ENCODE measurements at regions not wholly inside any gene's neighbourhood (a gene's known extent, or its start where the extent isn't known, plus 50 kb on each side); places are given as distances from the start of the nearest gene placed in this dataset.

DNA sequence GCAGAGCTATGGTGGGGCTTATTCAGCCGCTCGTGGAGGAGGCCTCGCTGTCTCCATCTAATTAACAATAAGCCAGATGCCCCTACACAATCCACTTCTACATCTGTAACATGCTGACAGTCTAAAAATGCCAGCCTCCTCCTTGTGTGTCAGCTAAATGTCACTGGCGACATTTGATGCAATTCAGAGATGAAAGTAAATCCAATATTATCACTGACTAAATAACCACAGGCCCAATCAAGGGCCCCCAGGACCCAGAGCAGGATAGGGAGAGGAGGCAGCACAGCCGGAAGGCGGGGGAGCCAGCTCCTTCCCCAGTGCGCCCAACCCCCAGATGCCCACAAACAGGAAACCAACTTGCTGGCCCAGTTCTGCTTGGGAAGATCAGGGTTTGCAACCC, 76.6 kb downstream of the DMRTA2 start:
- TF ChIP-seq EP300 (IDR thresholded peaks at IDR 0.05; ENCODE audit: borderline replicate concordance), result no peak
- TF ChIP-seq ZBTB7A (IDR thresholded peaks at IDR 0.05; ENCODE audit: low read depth), result no peak
- no peak for TF ChIP-seq TCF12 (IDR thresholded peaks at IDR 0.05; ENCODE audit: low read depth)
